ENCODE measurements at regions not wholly inside any gene's neighbourhood (a gene's known extent, or its start where the extent isn't known, plus 50 kb on each side); places are given as distances from the start of the nearest gene placed in this dataset.

DNA sequence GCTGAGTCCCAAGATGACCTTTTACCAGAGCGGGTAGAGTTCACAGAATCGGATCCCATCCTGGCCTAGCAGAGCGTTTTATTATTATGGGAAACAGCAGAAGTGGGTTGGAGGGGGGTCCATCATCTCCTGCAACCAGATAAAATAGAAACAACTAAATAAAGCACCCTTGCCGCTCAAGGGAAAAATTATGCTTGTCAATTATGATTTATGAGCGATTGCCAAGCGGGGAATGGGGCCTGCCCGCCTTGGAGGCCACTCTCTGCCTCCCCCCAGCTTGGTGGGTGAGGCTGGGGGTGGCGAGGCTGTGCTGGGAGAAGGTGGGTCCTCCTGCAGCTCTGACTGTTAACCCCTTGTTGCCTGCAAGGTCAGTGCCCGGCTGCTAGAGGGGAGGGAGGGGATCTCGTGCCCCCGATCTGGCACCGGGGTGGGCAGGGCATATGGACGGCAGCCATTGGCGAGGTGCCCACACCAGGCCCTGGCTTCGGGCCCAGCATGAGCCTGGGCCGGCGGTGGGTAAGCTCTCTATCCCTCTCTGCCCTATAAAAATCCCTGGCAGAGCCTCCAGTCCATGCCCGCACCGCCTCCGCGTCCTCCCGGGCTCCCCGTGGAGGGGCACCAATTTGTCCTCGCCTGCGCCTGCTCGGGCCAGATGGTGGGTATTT, 129.1 kb downstream of the URI1 start:
- no peak overlapping the region for H3K27ac ChIP-seq
- CTCF ChIA-PET: interaction anchor here (0.5 to 0.9 kb wide), 2 partner anchors 18 to 101 kb away, joined by 3 to 5 read pairs; no protein-coding TSS in a partner anchor
- no peak for DNase-seq (ENCODE audit: low spot score)
- TF ChIP-seq, protein P1, sequence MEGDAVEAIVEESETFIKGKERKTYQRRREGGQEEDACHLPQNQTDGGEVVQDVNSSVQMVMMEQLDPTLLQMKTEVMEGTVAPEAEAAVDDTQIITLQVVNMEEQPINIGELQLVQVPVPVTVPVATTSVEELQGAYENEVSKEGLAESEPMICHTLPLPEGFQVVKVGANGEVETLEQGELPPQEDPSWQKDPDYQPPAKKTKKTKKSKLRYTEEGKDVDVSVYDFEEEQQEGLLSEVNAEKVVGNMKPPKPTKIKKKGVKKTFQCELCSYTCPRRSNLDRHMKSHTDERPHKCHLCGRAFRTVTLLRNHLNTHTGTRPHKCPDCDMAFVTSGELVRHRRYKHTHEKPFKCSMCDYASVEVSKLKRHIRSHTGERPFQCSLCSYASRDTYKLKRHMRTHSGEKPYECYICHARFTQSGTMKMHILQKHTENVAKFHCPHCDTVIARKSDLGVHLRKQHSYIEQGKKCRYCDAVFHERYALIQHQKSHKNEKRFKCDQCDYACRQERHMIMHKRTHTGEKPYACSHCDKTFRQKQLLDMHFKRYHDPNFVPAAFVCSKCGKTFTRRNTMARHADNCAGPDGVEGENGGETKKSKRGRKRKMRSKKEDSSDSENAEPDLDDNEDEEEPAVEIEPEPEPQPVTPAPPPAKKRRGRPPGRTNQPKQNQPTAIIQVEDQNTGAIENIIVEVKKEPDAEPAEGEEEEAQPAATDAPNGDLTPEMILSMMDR (conservative IDR thresholded peaks at IDR 0.05; ENCODE audit: low read depth): no peak
- POLR2A ChIA-PET (ENCODE audit: low non-redundant PET): interaction anchor here (0.5 kb wide), 1 partner anchor 9 kb away, joined by 5 read pairs; no protein-coding TSS in a partner anchor

DNA sequence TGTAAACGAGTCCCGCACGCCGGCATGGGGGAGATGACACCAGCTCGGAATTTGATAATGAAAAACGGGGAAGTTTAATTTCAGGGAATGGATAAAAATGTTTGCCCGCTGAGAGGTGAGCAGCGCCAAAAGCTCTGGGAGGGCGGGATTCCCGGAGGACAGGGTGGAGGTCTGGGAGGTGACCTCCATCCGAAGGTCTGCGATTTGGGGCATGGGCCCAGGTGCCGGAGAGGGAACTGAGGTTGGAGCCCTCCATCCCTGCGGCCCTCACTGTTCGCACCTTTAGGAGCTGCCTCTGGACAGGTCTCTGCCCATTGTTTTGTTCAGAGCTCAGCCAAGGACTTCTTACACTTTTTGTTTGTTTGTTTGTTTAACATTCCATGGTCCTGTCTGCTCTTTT, 129.8 kb downstream of the URI1 start:
- H3K27ac ChIP-seq: no peak overlapping the region
- DNase-seq (ENCODE audit: low spot score): no peak
- CTCF ChIA-PET: no interaction called here
- POLR2A ChIA-PET (ENCODE audit: low non-redundant PET): no interaction called here
- TF ChIP-seq, protein P1 (conservative IDR thresholded peaks at IDR 0.05; ENCODE audit: low read depth): no peak

DNA sequence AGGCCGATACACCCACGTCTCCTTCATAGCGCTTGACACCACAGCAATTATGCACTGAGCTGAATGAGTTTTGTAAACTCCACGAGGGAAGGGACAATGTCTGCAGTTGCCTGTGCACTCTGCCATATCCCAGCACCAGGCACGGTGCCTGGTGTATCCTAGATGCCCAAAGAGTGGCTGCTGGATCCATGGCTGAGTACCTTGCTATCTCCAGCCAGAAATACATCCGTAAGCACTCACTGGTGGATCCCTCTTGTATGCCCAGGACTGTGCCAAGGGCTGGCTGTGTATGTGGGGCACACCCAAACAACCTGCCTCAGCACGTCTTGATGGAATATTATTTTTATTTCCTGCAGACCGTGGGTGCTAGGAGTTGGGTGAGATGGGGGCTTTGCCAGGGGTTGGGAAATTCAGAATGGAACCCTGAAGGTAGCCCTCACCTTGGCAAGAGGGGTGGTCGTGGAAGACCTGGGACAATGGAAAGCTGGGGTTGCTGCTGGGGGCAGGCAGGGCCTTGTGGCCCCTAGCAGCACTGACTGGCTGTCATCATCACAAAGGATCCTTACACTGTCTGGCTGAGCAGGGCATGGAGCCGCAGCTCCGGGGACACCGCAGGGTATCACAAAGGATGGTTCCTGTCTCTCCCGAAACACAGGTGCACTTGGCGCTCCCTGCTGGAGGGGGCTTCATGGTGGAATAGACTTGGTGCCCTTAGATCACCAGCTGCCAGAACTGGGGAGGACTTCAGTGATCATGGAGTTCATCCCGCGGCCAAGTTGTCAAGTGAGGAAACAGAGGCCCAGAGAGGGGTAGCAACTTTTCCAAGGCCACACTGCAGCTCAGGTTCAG, 131.3 kb downstream of the URI1 start:
- ChIA-PET CTCF (no interaction called here), POLR2A (ENCODE audit: low non-redundant PET) (no interaction called here)
- no peak for DNase-seq (ENCODE audit: low spot score)
- H3K27ac ChIP-seq: no peak overlapping the region
- TF ChIP-seq, protein P1 (conservative IDR thresholded peaks at IDR 0.05; ENCODE audit: low read depth): no peak

DNA sequence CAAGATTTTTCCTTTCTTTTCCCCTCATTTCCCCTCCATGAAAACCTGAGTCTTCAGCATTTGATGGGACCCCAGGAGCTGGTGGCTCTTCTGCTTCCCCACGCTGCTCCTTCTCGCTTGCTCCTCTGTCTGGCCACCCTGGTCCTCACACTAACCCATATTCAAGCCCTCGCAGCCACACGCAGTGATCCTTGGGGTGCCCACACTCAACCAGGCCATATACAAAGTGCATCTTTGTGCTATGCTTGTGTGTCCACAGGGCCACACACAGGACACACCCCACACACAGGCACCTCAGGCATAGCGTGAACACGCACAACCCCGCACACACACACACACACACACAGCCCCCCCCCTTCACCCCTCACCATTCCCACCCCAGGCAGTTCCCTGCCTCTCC, 132.1 kb downstream of the URI1 start:
- ChIA-PET CTCF (no interaction called here), POLR2A (ENCODE audit: low non-redundant PET) (no interaction called here)
- TF ChIP-seq, protein P1 (conservative IDR thresholded peaks at IDR 0.05; ENCODE audit: low read depth): no peak
- no peak for DNase-seq (ENCODE audit: low spot score)
- no peak overlapping the region for H3K27ac ChIP-seq

DNA sequence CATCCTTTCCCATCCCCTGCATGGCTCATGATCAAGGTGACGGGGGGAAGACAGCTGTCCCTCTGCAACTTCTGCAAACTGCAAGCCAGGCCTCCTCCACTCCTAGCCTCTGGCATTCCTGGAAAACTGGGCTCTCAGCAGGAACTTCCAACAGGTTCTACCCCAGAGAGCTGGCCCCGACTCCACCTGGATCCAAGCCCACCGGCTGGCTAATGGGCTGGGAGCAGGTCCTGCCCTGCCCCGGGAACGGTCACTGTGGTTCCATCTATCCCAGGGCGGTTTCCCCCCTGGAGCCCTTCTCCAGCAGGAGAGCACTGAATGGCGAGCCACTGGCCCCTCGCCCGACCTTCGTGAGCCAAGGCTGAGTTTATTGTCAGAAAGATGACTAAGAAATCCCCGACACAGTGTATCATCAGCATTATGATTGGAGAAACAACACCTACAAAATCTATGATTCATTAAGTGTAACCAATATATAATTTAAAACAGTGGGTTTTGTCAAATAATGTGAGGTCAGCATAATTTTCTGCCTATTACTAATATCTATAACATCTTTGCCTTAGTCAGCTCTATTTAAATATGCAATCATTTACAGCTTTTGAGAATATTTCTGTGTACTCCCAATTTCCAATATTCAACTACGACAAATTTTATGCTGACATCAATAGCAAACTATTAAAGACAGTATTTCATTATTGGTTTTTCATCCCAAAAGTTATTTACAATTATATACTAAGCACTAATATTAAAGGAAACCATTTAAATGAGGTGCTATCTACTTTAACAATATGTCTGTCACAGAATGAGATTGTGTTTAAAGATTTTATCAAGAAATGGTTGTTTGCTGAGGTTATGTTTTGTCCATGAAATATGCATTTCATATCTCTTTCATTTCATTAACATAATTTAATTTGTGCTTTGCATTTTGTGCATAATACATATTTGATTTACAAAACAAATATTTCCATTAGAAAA, 133.0 kb downstream of the URI1 start:
- no peak for DNase-seq (ENCODE audit: low spot score)
- TF ChIP-seq, protein P1 (conservative IDR thresholded peaks at IDR 0.05; ENCODE audit: low read depth): no peak
- ChIA-PET CTCF (no interaction called here), POLR2A (ENCODE audit: low non-redundant PET) (no interaction called here)
- H3K27ac ChIP-seq: no peak overlapping the region

DNA sequence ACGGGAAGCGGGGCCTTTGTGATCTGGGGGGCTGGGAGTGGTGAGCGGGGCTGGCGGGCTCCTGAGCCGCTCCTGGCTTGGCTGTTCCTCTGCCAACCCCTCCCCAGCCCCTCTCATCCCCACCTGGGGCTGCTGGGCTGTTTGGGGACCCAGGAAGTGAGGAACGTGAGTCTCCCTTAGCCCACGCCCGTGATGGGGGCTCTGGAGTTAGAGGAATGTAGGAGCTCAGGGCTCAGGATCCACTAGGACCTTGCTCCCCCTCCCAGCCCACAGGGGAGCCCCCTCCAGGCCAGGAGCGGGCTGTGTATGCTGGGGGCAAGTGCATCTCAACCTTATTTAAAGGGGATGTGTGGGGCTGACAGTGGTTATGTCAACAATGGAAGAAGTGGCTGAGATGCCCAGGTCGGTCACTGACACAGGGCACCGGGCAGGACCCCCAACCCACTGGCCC, 134.1 kb downstream of the URI1 start:
- CTCF ChIA-PET: no interaction called here
- TF ChIP-seq, protein P1 (conservative IDR thresholded peaks at IDR 0.05; ENCODE audit: low read depth): no peak
- H3K27ac ChIP-seq: no peak overlapping the region
- POLR2A ChIA-PET (ENCODE audit: low non-redundant PET): no interaction called here
- no peak for DNase-seq (ENCODE audit: low spot score)
